HG03175 (cell line): ENCODE measurements at regions not wholly inside any gene's neighbourhood (a gene's known extent, or its start where the extent isn't known, plus 50 kb on each side); places are given as distances from the start of the nearest gene placed in this dataset.

Experiments used
- ATAC-seq: cut with Tn5 transposase; IDR thresholded peaks from one replicate; pipeline ENCODE4 v1.9.1; 2021; ENCODE audit warnings: mild to moderate bottlenecking, moderate library complexity; ENCODE audit not compliant: unreplicated experiment

- ATAC-seq: no peak
Measured at GRCh38 chr20:6265204-6265904, 142.5 kb upstream of the FERMT1 start.

- ATAC-seq: no peak
Measured at GRCh38 chr20:6253396-6253795, 130.6 kb upstream of the FERMT1 start.

- no peak for ATAC-seq
Measured at GRCh38 chr20:6245436-6245835, 122.6 kb upstream of the FERMT1 start.

- no peak for ATAC-seq
Measured at GRCh38 chr20:6241591-6241990, 118.8 kb upstream of the FERMT1 start.

GRCh38 chr20:6240059-6240458 is 117.2 kb upstream of the FERMT1 start:
- no peak for ATAC-seq

GRCh38 chr20:6238421-6238820 is 115.6 kb upstream of the FERMT1 start:
- ATAC-seq: no peak

DNA sequence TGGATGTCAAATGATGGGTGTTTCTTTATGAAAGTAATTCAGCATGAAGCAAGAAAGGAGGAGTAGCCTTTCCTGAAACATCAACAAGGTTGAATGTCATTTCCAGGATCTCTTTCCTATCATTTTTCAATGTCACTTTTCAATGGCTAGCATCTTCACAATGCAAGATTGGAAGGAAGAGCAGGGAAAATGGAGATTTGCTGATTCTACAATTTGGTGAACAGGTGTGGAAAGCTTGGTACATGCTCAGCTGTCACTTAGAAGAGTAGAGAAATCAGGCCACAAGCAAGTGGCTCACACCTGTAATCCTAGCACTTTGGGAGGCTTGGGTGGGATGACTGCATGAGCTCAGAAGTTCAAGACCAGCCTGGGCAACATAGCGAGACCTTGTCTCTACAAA is 112.7 kb upstream of the FERMT1 start:
- no peak for ATAC-seq

- ATAC-seq: no peak
Measured at GRCh38 chr20:6232436-6232835, 109.6 kb upstream of the FERMT1 start.

DNA sequence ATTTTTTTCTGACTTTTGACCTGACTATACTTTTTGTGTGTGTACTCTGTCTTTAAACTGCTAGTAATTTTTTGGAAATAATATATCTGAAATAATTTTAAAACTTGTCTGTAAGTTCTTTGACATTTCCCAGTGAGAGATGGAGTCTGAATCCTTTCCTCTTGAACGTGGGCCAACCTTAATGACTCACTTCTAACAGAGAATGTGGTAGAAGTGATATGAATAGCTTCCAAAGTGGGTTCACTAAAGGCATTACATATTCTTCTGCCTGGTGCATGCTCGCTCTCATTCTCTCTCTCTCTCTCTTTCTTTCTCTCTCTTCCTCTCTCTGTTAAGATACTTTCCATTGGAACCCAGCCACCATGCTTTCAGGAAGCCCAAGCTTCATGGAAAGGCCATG is 108.7 kb upstream of the FERMT1 start:
- no peak for ATAC-seq

DNA sequence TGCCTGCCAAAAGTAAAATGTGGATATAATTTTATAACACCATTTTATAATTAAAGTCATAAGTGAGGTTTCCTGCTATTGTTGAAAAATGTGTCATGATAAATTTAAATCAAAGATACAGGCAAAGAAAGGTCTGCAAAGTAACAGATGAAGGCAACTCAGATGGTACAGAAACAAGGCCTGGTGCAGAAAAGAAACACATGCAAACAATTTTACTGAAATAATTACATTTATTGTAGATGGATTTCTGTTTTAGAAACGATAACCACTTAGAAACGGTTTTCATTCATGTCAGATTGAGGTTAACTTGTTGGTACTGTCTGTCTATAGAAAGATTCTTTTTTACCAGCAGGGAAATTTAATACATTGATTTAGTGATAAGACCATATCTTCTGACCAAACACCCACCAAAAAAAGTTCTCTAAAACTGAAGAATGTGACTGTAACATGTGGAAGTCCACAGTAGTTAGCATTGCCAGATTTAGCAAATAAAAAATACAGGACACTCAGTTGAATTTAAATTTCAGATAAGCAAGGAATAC is 105.5 kb upstream of the FERMT1 start:
- no peak for ATAC-seq

DNA sequence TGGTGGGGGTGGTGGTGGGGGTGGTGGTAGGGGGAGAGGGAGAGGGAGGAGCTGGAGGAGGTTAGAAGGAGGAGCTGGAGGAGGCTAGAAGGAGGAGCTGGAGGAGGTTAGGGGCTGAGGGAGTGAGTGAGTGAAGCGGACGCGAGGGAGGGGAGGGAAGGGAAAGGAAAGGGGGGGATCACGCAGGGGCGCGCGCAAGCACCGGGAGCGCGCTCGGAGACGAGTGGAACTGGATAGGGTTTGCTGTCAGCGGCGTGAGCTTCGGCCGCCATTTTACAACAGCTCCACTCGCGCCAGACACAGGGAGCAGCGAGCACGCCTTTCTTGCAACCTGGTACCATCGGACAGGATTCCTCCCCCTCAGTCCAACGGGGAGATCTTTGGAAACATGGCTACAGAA is 90.5 kb upstream of the FERMT1 start:
- no peak for ATAC-seq

DNA sequence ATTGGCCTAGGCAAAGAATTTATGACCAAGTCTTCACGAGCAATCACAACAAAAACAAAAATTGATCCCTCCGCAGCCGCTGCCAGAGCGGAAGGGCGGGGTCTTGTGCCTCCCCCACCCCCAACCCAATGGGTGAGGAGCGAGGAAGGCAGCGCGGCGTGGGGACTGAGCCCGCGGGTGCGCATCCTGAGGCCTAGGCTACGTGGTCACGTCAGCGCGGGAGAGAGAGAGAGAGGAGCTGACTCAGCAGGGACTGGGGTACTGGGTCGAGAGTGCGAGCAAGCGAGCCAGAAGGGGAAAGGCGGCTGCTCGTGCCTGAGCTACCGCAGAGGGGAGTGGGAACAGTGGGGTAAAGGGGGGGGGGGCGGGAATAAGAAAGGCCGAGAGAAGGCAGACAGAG is 90.1 kb upstream of the FERMT1 start:
- ATAC-seq: no peak

- ATAC-seq: no peak
Measured at GRCh38 chr20:6209093-6209492, 86.3 kb upstream of the FERMT1 start.

DNA sequence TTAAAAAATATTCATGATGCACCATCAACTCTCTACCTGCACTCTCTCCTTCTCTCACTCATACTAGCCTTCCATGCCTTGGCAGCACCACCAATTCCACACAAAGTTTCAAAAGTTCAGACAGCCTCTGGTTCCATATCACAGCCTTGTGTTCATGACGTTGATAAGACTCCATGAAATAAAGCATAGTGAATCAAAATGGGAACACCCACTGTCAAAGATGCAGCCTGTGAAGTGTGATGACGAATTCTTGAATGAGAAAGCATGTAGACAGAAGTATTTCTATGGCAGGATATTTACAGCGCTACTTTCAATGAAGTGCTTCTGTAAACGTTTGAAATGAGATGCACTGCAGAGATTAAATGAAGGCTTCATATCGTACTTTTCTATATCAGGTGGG is 77.3 kb upstream of the FERMT1 start:
- no peak for ATAC-seq

DNA sequence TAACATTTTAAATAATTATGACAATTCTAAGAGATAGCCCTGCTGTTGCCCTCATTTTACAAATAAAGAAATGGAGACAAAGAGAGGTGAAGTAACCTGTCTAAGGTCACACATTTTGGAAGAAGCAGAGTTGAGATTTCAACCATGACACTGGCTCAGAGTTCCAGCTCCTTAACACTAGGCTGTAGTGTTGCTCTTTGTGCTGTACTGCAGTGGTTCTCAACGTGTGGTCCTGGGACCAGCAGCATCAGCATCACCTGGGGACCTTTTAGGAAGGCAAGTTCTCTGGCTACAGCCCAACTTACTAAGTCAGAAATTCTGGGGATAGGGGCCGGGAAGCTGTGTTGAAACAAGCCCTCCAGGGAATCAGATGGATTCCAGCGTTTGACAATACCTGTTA is 62.4 kb upstream of the FERMT1 start:
- ATAC-seq: no peak

DNA sequence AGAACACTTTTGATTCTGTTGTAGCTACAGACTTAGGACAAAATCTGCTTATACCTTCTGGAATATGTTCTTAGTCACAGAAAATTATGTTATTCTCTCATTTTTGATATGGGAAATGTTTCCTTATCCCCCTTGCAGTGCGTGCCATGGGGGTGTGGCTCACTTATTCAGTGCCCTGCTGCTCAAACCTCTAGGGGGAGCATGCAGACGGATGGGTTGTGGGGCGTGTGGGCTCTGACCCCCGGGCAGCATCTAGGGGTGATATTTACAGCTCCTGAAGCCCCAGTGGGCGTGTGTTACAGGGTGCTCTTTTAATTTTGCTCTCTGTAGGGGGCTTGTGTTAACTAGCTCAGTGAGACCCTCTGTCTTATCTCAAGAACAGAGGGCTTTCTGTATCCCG is 61.3 kb upstream of the FERMT1 start:
- ATAC-seq: no peak

DNA sequence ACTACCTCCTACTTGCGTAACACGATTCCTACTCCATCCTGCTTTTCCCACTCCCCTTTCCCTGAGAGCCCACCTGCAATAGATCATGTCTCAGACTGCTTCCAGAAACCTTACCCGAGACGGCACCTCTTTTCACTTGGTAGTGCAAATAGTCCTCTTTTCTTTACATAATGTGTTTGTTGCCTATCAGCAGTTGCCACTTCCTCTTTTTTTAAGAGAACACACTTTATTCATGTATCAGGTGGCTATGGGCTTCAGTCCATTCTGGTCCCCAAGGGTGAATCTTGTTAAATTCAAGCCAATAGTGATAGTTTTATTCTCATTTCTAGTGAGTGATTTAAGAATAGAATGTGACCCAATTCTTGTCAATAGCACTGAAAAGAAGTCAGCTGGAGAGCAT is 57.7 kb upstream of the FERMT1 start:
- ATAC-seq: no peak

- no peak for ATAC-seq
Measured at GRCh38 chr20:6178537-6178936, 55.7 kb upstream of the FERMT1 start.

GRCh38 chr20:6173481-6173880 is 50.7 kb upstream of the FERMT1 start:
- ATAC-seq: no peak
